ENCODE measurements at regions not wholly inside any gene's neighbourhood (a gene's known extent, or its start where the extent isn't known, plus 50 kb on each side); places are given as distances from the start of the nearest gene placed in this dataset.

DNA sequence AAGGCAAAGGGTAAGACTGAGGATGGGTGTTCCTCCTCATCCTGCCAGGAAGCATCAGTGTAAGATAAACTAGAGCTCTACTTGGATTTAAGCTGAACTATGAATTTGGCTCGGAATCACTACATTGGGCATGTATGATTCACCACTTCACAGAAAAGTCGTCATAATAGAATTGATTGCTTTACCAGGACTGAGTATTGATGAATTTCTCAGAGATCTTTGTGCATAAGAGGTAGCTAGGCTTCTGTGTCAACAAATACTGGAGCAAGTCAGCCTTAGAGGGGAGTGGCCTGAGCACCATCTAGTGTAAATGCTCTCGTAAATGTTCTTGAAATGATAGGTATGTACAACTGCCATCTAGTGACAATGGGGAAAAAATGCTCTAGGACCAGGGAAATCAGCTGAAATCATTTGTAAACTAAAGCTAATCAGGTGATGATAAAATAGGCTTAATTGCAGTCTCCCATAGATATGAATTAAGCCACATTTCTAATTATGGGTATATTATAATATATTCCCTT is 309.5 kb upstream of the FMR1 start:
- TF ChIP-seq, protein P1, sequence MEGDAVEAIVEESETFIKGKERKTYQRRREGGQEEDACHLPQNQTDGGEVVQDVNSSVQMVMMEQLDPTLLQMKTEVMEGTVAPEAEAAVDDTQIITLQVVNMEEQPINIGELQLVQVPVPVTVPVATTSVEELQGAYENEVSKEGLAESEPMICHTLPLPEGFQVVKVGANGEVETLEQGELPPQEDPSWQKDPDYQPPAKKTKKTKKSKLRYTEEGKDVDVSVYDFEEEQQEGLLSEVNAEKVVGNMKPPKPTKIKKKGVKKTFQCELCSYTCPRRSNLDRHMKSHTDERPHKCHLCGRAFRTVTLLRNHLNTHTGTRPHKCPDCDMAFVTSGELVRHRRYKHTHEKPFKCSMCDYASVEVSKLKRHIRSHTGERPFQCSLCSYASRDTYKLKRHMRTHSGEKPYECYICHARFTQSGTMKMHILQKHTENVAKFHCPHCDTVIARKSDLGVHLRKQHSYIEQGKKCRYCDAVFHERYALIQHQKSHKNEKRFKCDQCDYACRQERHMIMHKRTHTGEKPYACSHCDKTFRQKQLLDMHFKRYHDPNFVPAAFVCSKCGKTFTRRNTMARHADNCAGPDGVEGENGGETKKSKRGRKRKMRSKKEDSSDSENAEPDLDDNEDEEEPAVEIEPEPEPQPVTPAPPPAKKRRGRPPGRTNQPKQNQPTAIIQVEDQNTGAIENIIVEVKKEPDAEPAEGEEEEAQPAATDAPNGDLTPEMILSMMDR (IDR thresholded peaks at IDR 0.05; ENCODE audit: low read length, missing control alignments), result no peak
- H3K4me3 ChIP-seq (replicated peaks; ENCODE audit: low read depth, low read length), result no peak overlapping the region
- DNase-seq (ENCODE audit: low read depth), result no peak

DNA sequence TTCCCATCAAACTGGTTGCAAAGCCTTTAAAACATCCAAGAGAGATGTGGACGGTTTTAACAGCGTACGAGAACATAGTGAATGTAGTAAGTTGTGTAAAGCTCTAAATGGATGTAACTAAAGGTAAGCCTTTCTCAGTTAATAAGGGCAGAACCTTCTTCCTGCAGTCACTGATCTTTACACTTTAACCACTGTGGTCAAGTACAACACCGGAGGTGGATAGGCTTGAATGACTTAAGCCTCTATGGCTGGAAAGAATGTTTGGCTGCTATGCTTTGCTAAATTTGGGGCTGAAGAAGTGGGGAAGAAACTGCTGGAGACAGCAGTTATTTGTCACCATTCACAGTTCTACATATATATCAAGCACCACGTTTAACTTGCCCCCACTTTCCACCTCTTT is 285.1 kb upstream of the FMR1 start:
- DNase-seq (ENCODE audit: low read depth), result no peak
- TF ChIP-seq, protein P1 (IDR thresholded peaks at IDR 0.05; ENCODE audit: low read length, missing control alignments), result no peak
- H3K4me3 ChIP-seq (replicated peaks; ENCODE audit: low read depth, low read length), result no peak overlapping the region

DNA sequence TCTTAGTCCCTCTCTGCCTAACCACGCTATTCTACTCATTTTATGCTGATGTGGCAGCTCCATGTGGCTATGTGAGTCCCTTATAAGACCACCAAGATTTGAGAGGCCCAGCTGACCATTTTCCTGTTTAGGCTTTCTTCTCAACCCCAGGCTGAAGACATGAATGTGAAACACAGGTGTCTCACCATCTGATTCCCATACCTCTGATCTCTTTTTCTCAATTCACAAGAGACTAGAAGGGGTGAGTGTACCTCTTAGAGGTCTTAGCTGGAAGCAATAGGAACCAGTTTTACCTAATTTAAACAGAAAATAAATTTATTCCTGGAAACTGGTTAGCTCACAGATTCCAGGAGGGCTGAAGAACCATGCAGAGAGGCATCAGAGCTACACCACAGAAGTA is 276.5 kb upstream of the FMR1 start:
- DNase-seq (ENCODE audit: low read depth), result no peak
- no peak overlapping the region for H3K4me3 ChIP-seq (replicated peaks; ENCODE audit: low read depth, low read length)
- TF ChIP-seq, protein P1 (IDR thresholded peaks at IDR 0.05; ENCODE audit: low read length, missing control alignments), result no peak

DNA sequence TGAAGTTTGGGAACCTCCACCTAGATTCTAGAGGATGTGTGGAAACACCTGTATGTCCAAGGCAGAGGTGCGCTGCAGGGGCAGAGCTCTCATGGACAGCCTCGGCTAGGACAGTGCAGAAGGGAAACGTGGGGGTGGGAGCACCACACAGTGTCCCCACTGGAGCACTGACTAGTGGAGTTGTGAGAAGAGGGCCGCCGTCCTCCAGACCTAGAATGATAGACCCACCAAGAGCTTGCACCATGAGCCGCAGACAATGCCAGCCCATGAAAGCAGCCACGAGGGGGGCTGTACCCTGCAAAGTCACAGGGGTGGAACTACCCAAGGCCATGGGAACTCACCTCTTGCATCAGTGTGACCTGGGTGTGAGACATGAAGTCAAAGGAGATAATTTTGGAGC is 274.5 kb upstream of the FMR1 start:
- no peak overlapping the region for H3K4me3 ChIP-seq (replicated peaks; ENCODE audit: low read depth, low read length)
- no peak for DNase-seq (ENCODE audit: low read depth)
- TF ChIP-seq, protein P1 (IDR thresholded peaks at IDR 0.05; ENCODE audit: low read length, missing control alignments), result no peak

DNA sequence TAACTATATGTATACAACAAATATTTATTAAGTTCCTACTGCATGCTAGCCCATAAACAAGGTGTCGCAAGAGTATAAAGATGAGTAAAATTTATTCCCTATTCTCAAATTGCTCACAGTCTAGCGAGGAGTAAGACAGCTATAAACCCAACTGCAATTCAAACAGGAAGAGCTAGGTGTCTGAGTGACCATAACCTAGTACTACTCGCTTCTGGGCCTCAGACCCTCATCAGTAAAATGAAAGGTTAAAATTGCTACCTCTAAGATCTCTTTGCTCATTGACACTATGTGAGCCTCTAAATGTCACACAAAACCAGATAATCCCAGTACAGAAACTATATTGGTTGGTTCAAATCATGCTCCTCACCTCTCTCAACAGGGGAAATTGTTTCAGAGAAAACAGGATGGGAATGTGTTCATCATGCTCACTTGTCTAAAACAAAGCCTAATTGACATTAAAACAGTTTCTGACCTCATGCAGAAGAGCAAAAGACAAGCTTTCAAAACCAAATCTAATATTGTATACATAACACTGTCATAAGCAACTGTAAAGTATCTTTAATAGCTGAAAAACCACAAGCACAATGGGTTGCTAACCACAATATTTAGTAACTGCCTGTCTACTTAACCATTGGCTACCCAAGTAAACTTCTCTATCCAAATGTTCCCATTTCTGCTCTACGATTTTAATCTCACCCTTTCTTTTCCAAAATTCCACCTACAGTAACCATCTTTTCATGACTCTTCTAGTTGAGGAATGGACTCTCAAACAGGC is 264.6 kb upstream of the FMR1 start:
- TF ChIP-seq, protein P1 (IDR thresholded peaks at IDR 0.05; ENCODE audit: low read length, missing control alignments), result no peak
- DNase-seq (ENCODE audit: low read depth), result no peak
- H3K4me3 ChIP-seq (replicated peaks; ENCODE audit: low read depth, low read length), result no peak overlapping the region

DNA sequence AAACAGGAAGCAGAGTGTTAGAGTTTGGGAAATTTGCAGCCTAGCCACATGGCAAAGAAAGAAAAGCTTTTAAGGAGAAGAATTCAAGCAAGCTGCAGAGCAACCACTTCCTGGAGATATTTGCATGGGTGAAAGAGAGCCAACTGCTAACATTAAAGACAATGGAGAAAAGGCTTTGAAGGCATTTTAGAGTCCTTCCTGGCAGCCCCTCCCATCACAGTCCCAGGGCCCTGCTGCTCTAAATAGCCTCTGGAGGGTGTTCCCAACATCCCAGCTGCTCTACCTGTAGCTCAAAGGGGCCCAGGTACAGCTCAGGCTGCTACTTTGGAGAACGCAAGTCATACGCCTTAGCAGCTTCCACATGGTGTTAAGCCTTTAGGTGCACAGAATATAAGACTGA is 235.9 kb upstream of the FMR1 start:
- TF ChIP-seq, protein P1 (IDR thresholded peaks at IDR 0.05; ENCODE audit: low read length, missing control alignments), result no peak
- no peak for DNase-seq (ENCODE audit: low read depth)
- H3K4me3 ChIP-seq (replicated peaks; ENCODE audit: low read depth, low read length), result no peak overlapping the region

All from fibroblast of pulmonary artery (primary cell).